H1 (cell line): ENCODE measurements at regions not wholly inside any gene's neighbourhood (a gene's known extent, or its start where the extent isn't known, plus 50 kb on each side); places are given as distances from the start of the nearest gene placed in this dataset.

ENCODE experiments used
- CTCF ChIA-PET: fragments of 300-600 bp; sonication (Branson Sonifier 250); formaldehyde crosslinking; loops from one replicate; lab custom pipeline; 2021; ENCODE audit not compliant: partially characterized antibody; lab: Charles Lee
- POLR2A ChIA-PET: fragments of 300-600 bp; sonication (Branson Sonifier 250); formaldehyde crosslinking; loops from one replicate; lab custom pipeline; 2021; ENCODE audit warnings: inconsistent platforms; ENCODE audit not compliant: partially characterized antibody; lab: Charles Lee
- DNase-seq, 2 experiments: peaks; one replicate each; pipeline versions ENCODE4 v3.0.0 to v3.0.0-alpha.2; 2010 to 2022; ENCODE audit warnings: low spot score in 2 of 2, low read depth in 1 of 2, mixed read lengths in 1 of 2
- FAIRE-seq: peaks from 2 replicates; lab custom pipeline; 2011; peaks lifted over from hg19 to GRCh38; lab: Jason Lieb, UNC
- H2AFZ ChIP-seq: 2 replicates; pipeline ENCODE4 v1.8.1; 2012; ENCODE audit warnings: low read length, inconsistent platforms
- H2AK5ac ChIP-seq: 2 replicates; pipeline ENCODE4 v1.6.1; 2013; ENCODE audit warnings: low read depth, low read length
- H2BK120ac ChIP-seq: replicated peaks from 2 replicates; pipeline ENCODE3; 2013; ENCODE audit warnings: low read depth, low read length, inconsistent platforms
- H2BK12ac ChIP-seq: 2 replicates; pipeline ENCODE4 v1.6.1; 2013; ENCODE audit warnings: low read depth, low read length
- H2BK15ac ChIP-seq: 2 replicates; pipeline ENCODE4 v1.6.1; 2013; ENCODE audit warnings: low read length
- H2BK20ac ChIP-seq: 2 replicates; pipeline ENCODE4 v1.6.1; 2013; ENCODE audit warnings: low read length
- H2BK5ac ChIP-seq: 2 replicates; pipeline ENCODE4 v1.6.1; 2013; ENCODE audit warnings: low read depth, low read length
- H3K14ac ChIP-seq: 2 replicates; pipeline ENCODE4 v1.6.1; 2013; ENCODE audit warnings: inconsistent platforms; ENCODE audit not compliant: insufficient read length
- H3K18ac ChIP-seq: 2 replicates; pipeline ENCODE4 v1.6.1; 2013; ENCODE audit warnings: low read length; ENCODE audit errors: extremely low read depth
- H3K23ac ChIP-seq: 2 replicates; pipeline ENCODE4 v1.6.1; 2013; ENCODE audit warnings: inconsistent platforms; ENCODE audit not compliant: insufficient read length
- H3K23me2 ChIP-seq: 2 replicates; pipeline ENCODE4 v1.6.1; 2013; ENCODE audit warnings: low read depth, low read length
- H3K27ac ChIP-seq: 2 replicates; pipeline ENCODE4 v1.6.1; 2011; ENCODE audit warnings: low read depth, low read length, inconsistent platforms
- H3K27me3 ChIP-seq, 4 experiments: replicated peaks in 1 of 4; 1 replicate in 1 of 4; 2 replicates in 3 of 4; pipeline versions ENCODE4 v1.6.1 to v1.8.1; 2011 to 2013; ENCODE audit warnings: low read length in 3 of 4, mild to moderate bottlenecking in 3 of 4, inconsistent platforms in 2 of 4, mixed read lengths in 2 of 4, moderate library complexity in 1 of 4; ENCODE audit not compliant: control insufficient read depth in 3 of 4, insufficient read depth in 3 of 4; ENCODE audit errors: extremely low read depth in 1 of 4
- H3K36me3 ChIP-seq, 4 experiments: 2 replicates each; pipeline versions ENCODE4 v1.6.1 to v1.8.1; 2011 to 2013; ENCODE audit warnings: mild to moderate bottlenecking in 4 of 4, low read length in 3 of 4, moderate library complexity in 2 of 4, control low read depth in 1 of 4, inconsistent platforms in 1 of 4; ENCODE audit not compliant: insufficient read depth in 4 of 4, control insufficient read depth in 2 of 4
- H3K4ac ChIP-seq: replicated peaks from 2 replicates; pipeline ENCODE3; 2013; ENCODE audit warnings: low read length, low read depth, mixed read lengths, inconsistent platforms; ENCODE audit not compliant: insufficient read length
- H3K4me1 ChIP-seq, 4 experiments: replicated peaks in 1 of 4; 1 replicate in 1 of 4; 2 replicates in 3 of 4; pipeline versions ENCODE4 v1.6.1 to v1.8.1; 2011 to 2013; ENCODE audit warnings: low read length in 3 of 4, inconsistent platforms in 2 of 4, mixed read lengths in 1 of 4; ENCODE audit not compliant: insufficient read depth in 4 of 4, control insufficient read depth in 3 of 4
- H3K4me2 ChIP-seq, 2 experiments: 2 replicates each; pipeline versions ENCODE4 v1.6.1 to v1.8.1; 2011 to 2013; ENCODE audit warnings: low read depth in 2 of 2, low read length in 2 of 2, control low read depth in 1 of 2, inconsistent platforms in 1 of 2, mild to moderate bottlenecking in 1 of 2; ENCODE audit not compliant: insufficient read depth in 1 of 2
- H3K4me3 ChIP-seq, 4 experiments: fragments of 200-600, 300-600 bp in 1 of 4; sonication (generic), shearing (Covaris generic), sonication (Bioruptor Twin) in 1 of 4; 2 replicates each; pipeline versions ENCODE4 v1.5.1 to v1.8.1; 2011 to 2016; ENCODE audit warnings: low read length in 4 of 4, low read depth in 3 of 4, control low read depth in 2 of 4, inconsistent platforms in 2 of 4, mild to moderate bottlenecking in 2 of 4, mixed read lengths in 1 of 4, moderate library complexity in 1 of 4; ENCODE audit not compliant: insufficient read depth in 2 of 4; ENCODE audit errors: extremely low read depth in 1 of 4
- H3K56ac ChIP-seq: replicated peaks from 2 replicates; pipeline ENCODE3; 2013; ENCODE audit warnings: low read depth, mild to moderate bottlenecking, mixed read lengths, low read length, inconsistent platforms; ENCODE audit not compliant: insufficient read length
- H3K79me1 ChIP-seq: 2 replicates; pipeline ENCODE4 v1.6.1; 2013; ENCODE audit warnings: low read depth, low read length, control low read depth
- H3K79me2 ChIP-seq, 2 experiments: 2 replicates each; pipeline versions ENCODE4 v1.6.1 to v1.8.1; 2012 to 2013; ENCODE audit warnings: low read length in 2 of 2, mild to moderate bottlenecking in 2 of 2, inconsistent platforms in 1 of 2; ENCODE audit not compliant: insufficient read depth in 2 of 2, control insufficient read depth in 1 of 2
- H3K9ac ChIP-seq, 4 experiments: replicated peaks in 1 of 4; 1 replicate in 1 of 4; 2 replicates in 3 of 4; pipeline versions ENCODE4 v1.6.1 to v1.8.1; 2011 to 2013; ENCODE audit warnings: low read depth in 3 of 4, low read length in 3 of 4, control low read depth in 2 of 4, mild to moderate bottlenecking in 2 of 4, moderate library complexity in 2 of 4, inconsistent platforms in 1 of 4; ENCODE audit errors: extremely low read depth in 1 of 4
- H3K9me3 ChIP-seq, 2 experiments: 2 replicates each; pipeline versions ENCODE4 v1.6.1 to v1.8.1; 2012 to 2013; ENCODE audit warnings: mild to moderate bottlenecking in 2 of 2, moderate library complexity in 2 of 2, control low read depth in 1 of 2, inconsistent platforms in 1 of 2, low read depth in 1 of 2, low read length in 1 of 2, mixed read lengths in 1 of 2; ENCODE audit not compliant: insufficient read depth in 2 of 2
- H4K20me1 ChIP-seq, 2 experiments: replicated peaks in 1 of 2; 2 replicates each; pipeline versions ENCODE3 to v1.8.1; 2011 to 2013; ENCODE audit warnings: inconsistent platforms in 2 of 2, low read length in 2 of 2, mild to moderate bottlenecking in 1 of 2; ENCODE audit not compliant: insufficient read depth in 2 of 2, control insufficient read depth in 1 of 2
- H4K5ac ChIP-seq: 2 replicates; pipeline ENCODE4 v1.6.1; 2013; ENCODE audit warnings: low read length, low read depth, mixed read lengths, inconsistent platforms; ENCODE audit not compliant: insufficient read length
- H4K8ac ChIP-seq: 2 replicates; pipeline ENCODE4 v1.8.0; 2013; ENCODE audit warnings: mild to moderate bottlenecking, moderate library complexity, low read length, inconsistent platforms; ENCODE audit not compliant: insufficient read depth; ENCODE audit errors: extremely low read depth
- H4K91ac ChIP-seq: replicated peaks from 2 replicates; pipeline ENCODE3; 2013; ENCODE audit warnings: low read length, mixed read lengths, inconsistent platforms; ENCODE audit not compliant: insufficient read length
- BACH1 ChIP-seq: IDR thresholded peaks from 2 replicates; pipeline ENCODE4 v1.6.1; 2012; ENCODE audit warnings: low read length, improper control_type of control experiment
- BCL11A ChIP-seq, 2 experiments: IDR thresholded peaks; one replicate each; pipeline ENCODE4 v1.6.1; 2011; ENCODE audit warnings: low read depth in 2 of 2, low read length in 2 of 2, mild to moderate bottlenecking in 2 of 2
- BRCA1 ChIP-seq: IDR thresholded peaks from 2 replicates; pipeline ENCODE4 v1.6.1; 2012; ENCODE audit warnings: low read depth, low read length, improper control_type of control experiment
- KDM4A ChIP-seq: IDR thresholded peaks from one replicate; pipeline ENCODE4 v1.7.1; 2012; ENCODE audit warnings: low read depth, mild to moderate bottlenecking, moderate library complexity, low read length, inconsistent platforms; ENCODE audit not compliant: severe bottlenecking
- POLR2A ChIP-seq, 2 experiments: IDR thresholded peaks; 1 replicate in 1 of 2; 2 replicates in 1 of 2; pipeline ENCODE4 v1.6.1; 2011; ENCODE audit warnings: low read depth in 2 of 2, low read length in 2 of 2, mild to moderate bottlenecking in 2 of 2; ENCODE audit errors: control extremely low read depth in 1 of 2
- SP1 ChIP-seq: IDR thresholded peaks from 2 replicates; pipeline ENCODE4 v1.6.1; 2011; ENCODE audit warnings: low read depth, low read length
- SUZ12 ChIP-seq: fragments of 200-600 bp; sonication (generic); IDR thresholded peaks from 2 replicates; pipeline ENCODE4 v1.6.1; 2012; ENCODE audit warnings: mild to moderate bottlenecking, inconsistent platforms, low read length, moderate library complexity, mixed read lengths
- TEAD4 ChIP-seq: IDR thresholded peaks from 2 replicates; pipeline ENCODE4 v1.6.1; 2012; ENCODE audit warnings: low read depth, low read length, inconsistent platforms, mixed read lengths
- YY1 ChIP-seq: IDR thresholded peaks from 2 replicates; pipeline ENCODE4 v1.6.1; 2011; ENCODE audit warnings: low read depth, mild to moderate bottlenecking, low read length
- WGBS, 2 experiments: shearing (Covaris generic) in 1 of 2; methylation state at CpG; one replicate each; pipeline versions ENCODE4 v1.1.6 to v1.1.7; 2013 to 2015; ENCODE audit warnings: low lambda C conversion rate in 2 of 2, mixed read lengths in 2 of 2, inconsistent platforms in 1 of 2, low coverage in 1 of 2, missing lambda C conversion rate in 1 of 2; ENCODE audit not compliant: insufficient replicate concordance in 2 of 2, insufficient coverage in 1 of 2, insufficient read length in 1 of 2; ENCODE audit errors: extremely low coverage in 1 of 2, missing lambda C conversion rate in 1 of 2; 5-methylcytosine and 5-hydroxymethylcytosine counted together

DNA sequence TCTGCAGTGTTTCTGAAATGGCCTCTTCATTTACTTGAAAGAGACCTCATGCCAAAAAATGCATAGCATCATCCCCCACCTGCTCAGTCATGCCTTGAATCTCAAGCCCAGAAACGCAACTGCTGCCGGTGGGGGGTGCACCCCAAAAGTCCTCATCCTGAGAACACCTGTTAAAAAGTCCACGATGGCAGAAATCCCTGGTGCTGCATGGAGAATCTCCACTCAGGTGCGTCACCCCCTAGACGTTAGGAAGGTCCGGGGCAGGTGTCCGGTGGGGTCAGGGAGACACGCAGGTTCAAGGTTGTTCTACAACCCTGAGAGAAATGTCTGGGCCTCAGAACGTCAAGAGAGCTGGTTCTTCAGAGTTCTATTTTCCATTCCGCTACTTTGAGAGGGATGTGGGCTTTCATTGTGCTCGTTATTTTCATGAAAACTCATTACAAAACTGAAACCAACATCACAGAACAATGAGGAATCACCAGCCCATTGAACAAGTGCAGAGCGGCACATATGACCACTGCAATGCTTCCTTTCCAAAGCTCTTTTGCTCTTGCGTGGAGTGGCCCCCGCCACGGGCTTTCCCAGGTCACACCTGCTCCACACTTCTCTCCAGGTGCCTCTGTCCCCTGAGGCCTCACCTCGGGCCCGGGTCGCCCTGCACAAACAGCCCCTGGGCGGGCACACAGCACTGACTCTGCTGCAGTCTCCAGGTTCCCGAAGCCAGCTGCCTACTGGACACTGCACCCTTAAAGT lies 201.9 kb downstream of the TOMM20 start:
- Histone ChIP-seq H3K23ac (no peak overlapping the region), H3K4ac (no peak overlapping the region), H3K27me3 (peaks cover 0 to 4% (median 2%) of the 10 kb centered on the region in 4 experiments; a peak in 3 of 7 replicates), H2BK5ac (0 out of 2 replicates have a peak overlapping the region, but pooled peaks have one; percentile 40), H2BK12ac (peak overlapping the region; percentile 50; the same call in 1 of the 2 replicates), H3K4me3 (no peak overlapping the region), H3K4me2 (peak overlapping the region in 1 of 2 experiments; percentile 46; a peak in 2 of 4 replicates), H3K79me2 (no peaks in the 10 kb centered on the region), H3K79me1 (no peaks in the 10 kb centered on the region), H4K5ac (no peak overlapping the region), H2BK20ac (0 out of 2 replicates have a peak overlapping the region, but pooled peaks have one; percentile 32), H3K14ac (no peak overlapping the region), H3K23me2 (no peaks in the 10 kb centered on the region), H2AK5ac (0 out of 2 replicates have a peak overlapping the region, but pooled peaks have one; percentile 16), H3K9me3 (no peaks in the 10 kb centered on the region), H4K20me1 (no peaks in the 10 kb centered on the region), H2AFZ (no peak overlapping the region), H3K4me1 (peaks cover 0 to 12% (median 1%) of the 10 kb centered on the region in 4 experiments; a peak in 4 of 7 replicates), H2BK120ac (no peak overlapping the region), H3K18ac (peak overlapping the region; percentile 60; the same call in 1 of the 2 replicates), H4K8ac (no peak overlapping the region; the same call in 1 of the 2 replicates), H3K56ac (no peak overlapping the region), H3K36me3 (no peaks in the 10 kb centered on the region), H2BK15ac (no peak overlapping the region), H4K91ac (no peak overlapping the region), H3K27ac (no peak overlapping the region), H3K9ac (no peak overlapping the region)
- TF ChIP-seq YY1 (no peak), BRCA1 (no peak), SUZ12 (no peak), SP1 (no peak), BACH1 (no peak), KDM4A (no peak), BCL11A (IDR thresholded peaks at IDR 0.05; ENCODE audit: low read depth in 2 of 2, low read length in 2 of 2) (no peak), TEAD4 (no peak), POLR2A (IDR thresholded peaks at IDR 0.05; ENCODE audit: control extremely low read depth in 1 of 2, low read depth in 2 of 2, low read length in 2 of 2) (no peak)
- 80% methylated on average over 20 of the region's 20 CpGs; no CpG with 5 or more reads in 1 of the 2 experiments for WGBS, 2 experiments
- FAIRE-seq (no peak), DNase-seq (no peak)
- POLR2A ChIA-PET: interaction anchor here (0.9 to 1.5 kb wide), 2 partner anchors 44 to 203 kb away, joined by 3 read pairs; no protein-coding TSS in a partner anchor
- CTCF ChIA-PET: interaction anchor here (0.7 to 1.3 kb wide), 4 partner anchors 14 to 178 kb away, joined by 3 to 6 read pairs (median 4); no protein-coding TSS in a partner anchor
